ENCODE measurements at regions not wholly inside any gene's neighbourhood (a gene's known extent, or its start where the extent isn't known, plus 50 kb on each side); places are given as distances from the start of the nearest gene placed in this dataset.

DNA sequence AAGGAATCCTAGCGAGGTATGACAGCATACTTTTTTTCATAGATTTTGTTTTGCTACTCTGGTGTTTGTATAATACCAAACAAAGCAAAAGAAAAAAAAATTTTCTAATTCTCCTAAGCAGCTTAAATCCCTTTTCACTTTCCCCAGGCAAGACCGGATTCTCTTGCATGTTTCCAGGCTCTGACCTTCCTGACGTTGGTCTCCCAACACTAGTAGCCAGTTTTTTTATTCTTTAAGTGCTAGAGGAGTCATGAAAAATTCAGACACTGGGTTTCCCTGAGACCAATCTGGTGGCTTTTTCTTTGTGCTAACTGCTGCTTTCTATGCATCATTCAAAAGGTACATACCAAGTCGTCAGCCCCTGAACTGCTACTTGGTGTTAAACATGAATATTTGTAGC, 111.4 kb downstream of the ZNF326 start:
- H3K4me3 ChIP-seq (ENCODE audit: low read depth, low read length), result no peak overlapping the region
- TF ChIP-seq, protein P1, sequence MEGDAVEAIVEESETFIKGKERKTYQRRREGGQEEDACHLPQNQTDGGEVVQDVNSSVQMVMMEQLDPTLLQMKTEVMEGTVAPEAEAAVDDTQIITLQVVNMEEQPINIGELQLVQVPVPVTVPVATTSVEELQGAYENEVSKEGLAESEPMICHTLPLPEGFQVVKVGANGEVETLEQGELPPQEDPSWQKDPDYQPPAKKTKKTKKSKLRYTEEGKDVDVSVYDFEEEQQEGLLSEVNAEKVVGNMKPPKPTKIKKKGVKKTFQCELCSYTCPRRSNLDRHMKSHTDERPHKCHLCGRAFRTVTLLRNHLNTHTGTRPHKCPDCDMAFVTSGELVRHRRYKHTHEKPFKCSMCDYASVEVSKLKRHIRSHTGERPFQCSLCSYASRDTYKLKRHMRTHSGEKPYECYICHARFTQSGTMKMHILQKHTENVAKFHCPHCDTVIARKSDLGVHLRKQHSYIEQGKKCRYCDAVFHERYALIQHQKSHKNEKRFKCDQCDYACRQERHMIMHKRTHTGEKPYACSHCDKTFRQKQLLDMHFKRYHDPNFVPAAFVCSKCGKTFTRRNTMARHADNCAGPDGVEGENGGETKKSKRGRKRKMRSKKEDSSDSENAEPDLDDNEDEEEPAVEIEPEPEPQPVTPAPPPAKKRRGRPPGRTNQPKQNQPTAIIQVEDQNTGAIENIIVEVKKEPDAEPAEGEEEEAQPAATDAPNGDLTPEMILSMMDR (IDR thresholded peaks at IDR 0.05; ENCODE audit: borderline replicate concordance, insufficient read depth, low read depth, low read length), result no peak

DNA sequence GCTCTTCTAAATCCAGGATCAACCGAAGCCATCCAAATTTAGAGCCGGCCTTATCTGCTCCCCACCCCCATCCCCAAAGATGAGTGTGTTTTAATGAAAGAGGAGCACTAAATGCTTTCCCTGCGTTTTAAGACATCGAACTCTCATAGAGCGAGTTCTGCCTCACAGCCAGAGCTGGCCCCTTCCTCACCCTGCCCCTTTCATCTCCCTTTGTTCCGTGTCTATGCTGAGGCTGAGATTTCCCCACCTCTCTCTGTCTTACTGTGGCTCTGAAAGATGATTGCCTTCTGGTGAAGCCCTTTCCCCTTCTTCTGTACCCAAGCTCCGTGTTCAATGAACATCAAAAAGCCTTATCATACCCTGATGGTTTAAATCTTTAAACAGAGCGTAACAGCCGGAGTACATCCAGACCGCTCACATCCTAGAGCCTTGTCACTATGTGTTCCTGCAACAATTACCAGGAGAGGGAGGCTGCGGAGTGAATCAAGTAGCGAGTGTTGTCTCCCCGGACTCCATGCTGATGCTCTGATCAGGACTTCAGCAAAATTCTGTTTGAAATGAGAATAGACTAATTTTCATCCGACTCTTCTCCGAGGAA, 110.1 kb downstream of the ZNF326 start:
- TF ChIP-seq, protein P1 (IDR thresholded peaks at IDR 0.05; ENCODE audit: borderline replicate concordance, insufficient read depth, low read depth, low read length), result no peak
- no peak overlapping the region for H3K4me3 ChIP-seq (ENCODE audit: low read depth, low read length)

DNA sequence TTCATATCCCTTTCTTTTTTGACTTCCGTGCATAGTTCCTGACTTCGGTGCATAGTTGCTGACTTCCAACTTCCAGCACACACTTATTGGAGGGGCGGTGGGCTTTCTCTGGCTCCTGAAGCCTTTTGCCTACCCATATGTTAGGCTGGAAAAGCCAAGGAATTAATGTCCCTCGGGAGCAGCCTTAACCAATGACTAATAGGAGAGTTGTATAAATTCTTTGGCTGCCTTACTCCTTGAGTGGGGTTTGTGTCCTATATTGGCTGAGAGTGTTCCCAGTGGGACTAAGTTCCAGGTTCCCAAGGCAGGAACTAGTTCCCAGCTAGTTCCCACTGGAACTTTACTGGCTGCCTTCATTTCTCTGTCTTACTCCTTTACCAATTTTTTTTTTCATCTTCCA, 105.7 kb downstream of the ZNF326 start:
- TF ChIP-seq, protein P1 (IDR thresholded peaks at IDR 0.05; ENCODE audit: borderline replicate concordance, insufficient read depth, low read depth, low read length), result no peak
- no peak overlapping the region for H3K4me3 ChIP-seq (ENCODE audit: low read depth, low read length)

DNA sequence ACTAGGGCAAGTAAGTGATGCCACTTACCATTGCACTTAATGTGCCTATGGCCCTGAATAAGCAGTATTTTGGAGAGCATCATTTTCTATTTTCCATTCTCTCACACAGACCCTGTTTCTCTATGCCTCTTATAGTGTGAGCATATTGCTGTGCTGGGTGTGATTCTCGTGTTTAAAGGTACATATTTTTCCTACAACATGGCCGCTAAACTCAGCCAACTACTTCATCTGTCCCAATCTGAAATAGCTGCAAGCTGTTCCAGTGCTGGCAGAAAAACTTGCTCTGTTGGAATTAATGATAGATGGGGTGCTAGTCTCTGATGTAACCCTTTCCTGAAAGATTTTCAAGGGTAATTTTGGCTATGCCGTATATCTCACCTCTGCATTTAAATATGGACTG, 97.5 kb downstream of the ZNF326 start:
- TF ChIP-seq, protein P1 (IDR thresholded peaks at IDR 0.05; ENCODE audit: borderline replicate concordance, insufficient read depth, low read depth, low read length), result no peak
- H3K4me3 ChIP-seq (ENCODE audit: low read depth, low read length), result no peak overlapping the region
